ENCODE measurements at regions not wholly inside any gene's neighbourhood (a gene's known extent, or its start where the extent isn't known, plus 50 kb on each side); places are given as distances from the start of the nearest gene placed in this dataset.

DNA sequence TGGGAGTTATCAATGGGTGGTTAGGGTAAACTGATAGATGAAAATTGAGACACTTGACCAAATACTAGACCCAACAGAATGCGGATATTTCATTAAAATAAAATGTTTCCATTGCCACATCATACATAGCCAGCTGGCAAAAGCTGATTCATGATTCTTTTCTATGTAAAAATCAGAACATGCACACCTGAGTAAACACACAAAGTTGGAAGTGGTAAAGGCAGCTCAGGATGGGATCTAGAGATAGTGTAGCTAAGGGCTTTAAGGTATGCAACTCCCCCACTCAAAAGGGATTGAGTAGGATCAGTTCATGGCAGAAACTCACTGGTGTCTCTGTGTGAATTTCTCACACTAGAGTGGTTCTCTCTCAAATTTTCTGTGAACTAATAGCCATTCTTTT, 541.1 kb upstream of the GRAMD2B start:
- no peak overlapping the region for H3K4me3 ChIP-seq (ENCODE audit: low read depth, low read length)
- TF ChIP-seq, protein P1, sequence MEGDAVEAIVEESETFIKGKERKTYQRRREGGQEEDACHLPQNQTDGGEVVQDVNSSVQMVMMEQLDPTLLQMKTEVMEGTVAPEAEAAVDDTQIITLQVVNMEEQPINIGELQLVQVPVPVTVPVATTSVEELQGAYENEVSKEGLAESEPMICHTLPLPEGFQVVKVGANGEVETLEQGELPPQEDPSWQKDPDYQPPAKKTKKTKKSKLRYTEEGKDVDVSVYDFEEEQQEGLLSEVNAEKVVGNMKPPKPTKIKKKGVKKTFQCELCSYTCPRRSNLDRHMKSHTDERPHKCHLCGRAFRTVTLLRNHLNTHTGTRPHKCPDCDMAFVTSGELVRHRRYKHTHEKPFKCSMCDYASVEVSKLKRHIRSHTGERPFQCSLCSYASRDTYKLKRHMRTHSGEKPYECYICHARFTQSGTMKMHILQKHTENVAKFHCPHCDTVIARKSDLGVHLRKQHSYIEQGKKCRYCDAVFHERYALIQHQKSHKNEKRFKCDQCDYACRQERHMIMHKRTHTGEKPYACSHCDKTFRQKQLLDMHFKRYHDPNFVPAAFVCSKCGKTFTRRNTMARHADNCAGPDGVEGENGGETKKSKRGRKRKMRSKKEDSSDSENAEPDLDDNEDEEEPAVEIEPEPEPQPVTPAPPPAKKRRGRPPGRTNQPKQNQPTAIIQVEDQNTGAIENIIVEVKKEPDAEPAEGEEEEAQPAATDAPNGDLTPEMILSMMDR (IDR thresholded peaks at IDR 0.05; ENCODE audit: insufficient read depth, low read length) = no peak
- DNase-seq (ENCODE audit: low read depth) = no peak

DNA sequence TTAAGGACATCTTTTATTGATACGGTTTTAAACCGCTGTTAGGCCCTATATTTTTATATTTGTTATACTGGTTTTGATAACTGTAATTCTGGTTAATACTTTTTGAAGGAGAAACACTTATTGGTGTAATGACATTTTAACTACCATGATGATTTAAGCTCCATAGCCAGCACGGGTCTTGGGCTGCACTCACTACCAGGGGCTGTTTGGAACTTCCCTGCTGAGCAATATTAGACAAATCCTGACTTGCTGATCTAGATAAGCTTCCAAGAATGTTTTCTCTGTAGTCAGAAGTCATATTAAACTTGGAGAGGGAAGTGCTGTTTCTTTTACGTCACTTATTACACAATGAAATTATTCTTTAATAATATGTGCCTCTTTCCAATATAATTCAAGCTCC, 540.0 kb upstream of the GRAMD2B start:
- no peak for DNase-seq (ENCODE audit: low read depth)
- TF ChIP-seq, protein P1 (IDR thresholded peaks at IDR 0.05; ENCODE audit: insufficient read depth, low read length) = no peak
- no peak overlapping the region for H3K4me3 ChIP-seq (ENCODE audit: low read depth, low read length)

DNA sequence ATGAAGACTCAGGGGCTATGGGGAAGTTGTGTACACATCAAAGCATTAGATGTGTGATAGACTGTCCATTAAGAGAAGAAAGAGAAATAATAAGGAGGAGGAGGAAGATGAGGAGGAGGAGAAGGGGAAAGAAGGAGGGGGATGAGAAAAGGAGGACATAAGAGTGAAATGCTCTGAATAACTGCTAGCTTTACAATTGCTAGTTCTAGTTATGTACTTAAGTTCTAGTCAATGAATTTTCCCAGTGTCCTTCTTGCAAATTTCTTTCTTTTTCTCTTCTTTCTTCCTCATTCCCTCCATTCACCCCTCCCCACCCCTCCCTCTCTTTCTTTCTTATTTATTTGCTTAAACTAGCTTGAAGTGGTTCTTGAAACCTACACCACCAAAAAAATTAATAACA, 534.9 kb upstream of the GRAMD2B start:
- no peak for DNase-seq (ENCODE audit: low read depth)
- TF ChIP-seq, protein P1 (IDR thresholded peaks at IDR 0.05; ENCODE audit: insufficient read depth, low read length) = no peak

DNA sequence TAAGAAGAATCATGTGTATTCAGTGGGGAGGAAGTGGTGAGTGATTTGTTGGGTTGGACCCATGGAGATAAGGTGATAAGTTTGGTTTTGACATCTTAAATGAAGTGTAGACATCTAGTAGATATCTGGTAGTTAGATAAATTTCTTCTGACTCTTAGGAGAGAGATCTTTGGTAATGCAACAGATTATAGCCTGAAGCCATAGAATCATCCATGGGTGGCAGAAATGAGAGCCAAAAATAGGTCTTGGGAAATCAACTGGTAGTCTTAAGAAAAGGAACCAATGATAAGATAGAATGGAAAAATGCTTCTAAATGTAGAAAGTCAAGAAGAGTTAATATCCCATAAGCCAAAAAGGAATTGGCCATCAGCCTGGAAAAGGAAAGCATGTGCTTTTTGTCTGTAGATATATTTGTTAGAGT, 532.7 kb upstream of the GRAMD2B start:
- peak; percentile 96 for DNase-seq (ENCODE audit: low read depth)
- TF ChIP-seq, protein P1 (IDR thresholded peaks at IDR 0.05; ENCODE audit: insufficient read depth, low read length) = no peak

More for the DNA sequence above, 534.9 kb upstream of the GRAMD2B start:
- no peak overlapping the region for H3K4me3 ChIP-seq (ENCODE audit: low read depth, low read length)

DNA sequence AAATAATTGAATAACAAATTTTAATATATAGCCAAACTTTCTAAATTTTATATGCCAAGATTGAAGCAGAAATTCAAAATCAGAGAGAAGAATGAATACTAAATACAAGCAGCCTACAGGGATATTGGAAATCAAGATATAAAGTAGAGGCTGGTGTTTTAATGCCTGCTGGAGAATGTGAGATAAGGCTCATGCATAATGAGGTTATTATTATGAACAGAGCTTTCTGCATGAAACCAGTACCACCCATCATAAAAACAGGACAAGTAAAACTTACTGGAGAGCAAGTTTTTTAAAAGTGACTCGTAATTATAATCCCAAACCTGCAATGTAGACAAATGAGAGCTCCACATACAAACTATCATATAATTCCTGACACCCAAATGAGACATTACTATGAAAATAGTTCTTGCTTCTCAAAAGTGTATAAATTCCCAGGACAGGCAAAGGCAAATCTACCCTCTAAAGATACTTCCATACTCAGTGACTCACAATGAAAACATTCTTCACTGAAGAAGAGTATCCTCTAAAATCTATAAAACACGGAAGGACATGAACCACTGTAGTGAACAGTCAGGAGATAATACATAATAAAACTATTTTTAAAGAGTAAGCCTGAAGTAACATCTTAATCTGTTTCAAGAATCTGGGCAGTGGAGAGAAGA, 532.0 kb upstream of the GRAMD2B start:
- TF ChIP-seq, protein P1 (IDR thresholded peaks at IDR 0.05; ENCODE audit: insufficient read depth, low read length) = no peak
- H3K4me3 ChIP-seq (ENCODE audit: low read depth, low read length) = no peak overlapping the region
- no peak for DNase-seq (ENCODE audit: low read depth)

More for the DNA sequence above, 532.7 kb upstream of the GRAMD2B start:
- H3K4me3 ChIP-seq (ENCODE audit: low read depth, low read length) = no peak overlapping the region

DNA sequence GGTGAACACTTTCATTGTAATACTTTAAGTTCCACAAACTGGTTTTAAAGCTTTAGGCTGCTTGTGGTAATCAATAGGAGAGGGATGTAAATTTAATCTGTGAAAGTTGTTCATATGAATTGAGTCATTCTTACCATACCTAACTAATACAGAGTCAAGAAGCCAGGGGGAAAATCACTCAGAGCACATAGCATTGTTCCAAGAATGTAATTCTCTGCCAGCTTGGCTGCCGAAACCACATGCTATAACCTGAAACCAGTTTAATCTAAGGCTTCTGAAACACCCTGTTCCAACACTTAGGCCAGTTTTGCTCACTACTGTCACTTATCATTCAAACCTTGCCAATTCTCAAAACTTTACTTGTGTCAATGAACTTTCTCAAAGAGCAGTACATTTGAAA, 528.8 kb upstream of the GRAMD2B start:
- peak; percentile 70 for DNase-seq (ENCODE audit: low read depth)
- no peak overlapping the region for H3K4me3 ChIP-seq (ENCODE audit: low read depth, low read length)
- TF ChIP-seq, protein P1 (IDR thresholded peaks at IDR 0.05; ENCODE audit: insufficient read depth, low read length) = peak; percentile 22

DNA sequence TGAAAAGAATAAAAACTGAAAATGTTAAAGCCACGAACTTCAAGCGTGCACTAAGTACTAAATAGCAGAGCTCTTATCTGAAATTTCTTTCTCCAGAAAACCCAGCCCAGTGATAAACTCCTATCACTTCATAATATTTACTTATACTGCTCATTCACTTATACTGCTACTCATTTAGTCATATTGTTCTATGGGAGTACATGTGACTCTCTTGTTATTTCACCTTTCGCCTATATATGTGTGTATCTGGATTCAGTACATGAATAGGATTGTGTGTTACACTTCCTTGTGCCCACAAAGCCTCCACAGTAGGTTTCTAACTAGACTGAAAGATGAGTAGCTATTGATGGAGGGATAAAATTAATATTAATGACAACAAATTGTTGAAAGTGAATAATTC, 526.8 kb upstream of the GRAMD2B start:
- H3K4me3 ChIP-seq (ENCODE audit: low read depth, low read length) = no peak overlapping the region
- TF ChIP-seq, protein P1 (IDR thresholded peaks at IDR 0.05; ENCODE audit: insufficient read depth, low read length) = no peak
- no peak for DNase-seq (ENCODE audit: low read depth)
